G401 (cell line): ENCODE measurements at regions not wholly inside any gene's neighbourhood (a gene's known extent, or its start where the extent isn't known, plus 50 kb on each side); places are given as distances from the start of the nearest gene placed in this dataset.

Experiments used
- DNase-seq: peaks from one replicate; pipeline ENCODE4 v3.0.0-alpha.2; 2015; ENCODE audit warnings: low spot score
- in situ Hi-C: cut with HindIII; loops from 2 replicates; pipeline ENCODE4 v1.10.0; 2016; ENCODE audit warnings: low sequenced_read_pairs, mixed read lengths

DNA sequence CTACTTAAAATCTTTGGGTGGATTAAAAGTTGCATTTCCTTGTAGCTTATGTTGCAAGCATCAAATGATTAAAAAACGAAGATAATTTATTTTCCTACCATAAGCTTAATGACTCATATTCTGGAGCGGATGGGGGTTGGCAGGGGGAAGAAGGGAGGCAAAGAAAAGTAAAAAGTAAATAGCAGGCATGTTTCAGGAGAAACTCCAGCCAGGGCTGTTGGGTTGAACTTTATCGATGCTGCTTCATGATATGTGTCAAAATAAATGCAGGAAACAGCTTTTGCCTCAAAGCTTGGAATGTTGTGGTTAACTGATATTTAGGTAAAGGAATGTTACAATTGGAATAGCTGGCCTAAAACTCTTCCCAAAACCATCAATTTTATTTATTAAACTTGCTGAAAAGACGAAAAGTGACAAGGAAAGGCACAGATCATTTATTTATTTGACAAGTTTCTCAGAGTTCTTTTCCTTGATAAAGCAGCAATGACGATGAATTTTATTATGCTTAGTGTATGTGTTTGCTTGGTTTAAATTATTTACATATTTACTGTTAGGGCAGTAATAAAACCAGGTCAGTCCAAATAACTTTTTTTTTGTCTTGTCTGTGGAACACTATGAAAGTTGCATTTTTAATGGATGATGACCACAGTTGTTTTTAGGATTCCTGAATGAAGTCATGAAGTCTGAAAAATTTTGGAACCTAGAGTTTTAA lies 177.9 kb downstream of the PCSK1 start:
- no peak for DNase-seq
- in situ Hi-C loops = no loop called here

DNA sequence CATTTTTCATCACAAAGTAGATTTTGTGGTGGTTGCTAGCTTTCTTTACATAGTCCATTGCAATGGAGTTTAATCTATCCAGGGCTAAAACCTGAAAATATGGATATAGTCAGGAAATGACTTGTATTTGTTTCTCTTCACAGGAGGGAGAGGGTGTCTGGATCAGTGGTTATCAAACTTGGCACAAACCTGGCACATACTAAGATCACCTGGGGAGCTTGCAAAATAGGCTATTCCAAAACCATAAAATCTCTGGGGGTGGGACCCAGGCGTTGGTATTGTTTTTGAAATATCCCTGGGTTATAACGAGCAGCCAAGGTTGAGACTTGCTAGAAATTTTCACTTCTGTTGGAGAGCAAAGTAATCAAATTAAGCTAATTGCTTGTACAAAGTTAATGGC lies 179.9 kb downstream of the PCSK1 start:
- DNase-seq = no peak
- in situ Hi-C loops = no loop called here

- DNase-seq = no peak
- in situ Hi-C loops = no loop called here
These were observed 180.5 kb downstream of the PCSK1 start for GRCh38 chr5:96252596-96252995.

DNA sequence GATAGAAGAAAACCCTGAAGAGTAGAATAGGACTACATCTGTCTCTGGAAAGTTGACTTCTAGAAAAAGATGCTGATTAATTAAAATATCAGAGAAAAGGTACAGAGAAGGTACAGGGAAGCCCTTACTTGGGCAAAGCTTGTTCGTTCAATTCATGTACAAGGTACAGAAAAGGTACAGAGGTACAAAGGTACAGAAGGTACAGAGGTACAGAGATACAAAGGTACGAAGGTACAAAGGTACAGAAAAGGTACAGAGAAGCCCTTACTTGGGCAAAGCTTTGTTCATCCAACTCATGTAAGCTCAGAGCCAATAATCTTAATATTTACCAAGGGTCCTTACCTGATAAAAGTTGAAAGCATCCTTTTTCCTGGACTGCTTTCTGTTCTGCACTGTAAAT lies 182.3 kb downstream of the PCSK1 start:
- DNase-seq = no peak
- in situ Hi-C loops = no loop called here

DNA sequence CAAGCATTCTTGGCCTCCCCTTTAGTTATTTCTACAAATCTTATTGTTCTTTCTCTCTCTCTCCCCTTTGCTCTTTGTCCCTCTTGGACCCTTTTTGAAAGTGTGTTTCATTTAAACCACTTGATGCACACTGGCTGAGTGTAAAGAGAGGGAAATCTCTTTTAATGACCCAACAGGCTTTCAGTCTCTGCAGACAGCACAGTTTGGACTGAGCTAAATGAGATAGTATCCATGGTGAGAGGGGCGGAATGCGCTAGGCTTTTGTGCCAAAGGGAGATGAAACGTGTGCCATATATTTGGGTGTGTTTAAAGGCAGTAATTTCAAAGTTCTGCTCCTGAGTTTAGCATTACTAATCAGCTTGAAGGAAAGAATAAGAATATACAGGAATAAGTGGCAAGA lies 184.9 kb downstream of the PCSK1 start:
- DNase-seq = no peak
- in situ Hi-C loops = no loop called here

- in situ Hi-C loops = no loop called here
- DNase-seq = no peak
These were observed 185.3 kb downstream of the PCSK1 start for GRCh38 chr5:96247708-96248107.

DNA sequence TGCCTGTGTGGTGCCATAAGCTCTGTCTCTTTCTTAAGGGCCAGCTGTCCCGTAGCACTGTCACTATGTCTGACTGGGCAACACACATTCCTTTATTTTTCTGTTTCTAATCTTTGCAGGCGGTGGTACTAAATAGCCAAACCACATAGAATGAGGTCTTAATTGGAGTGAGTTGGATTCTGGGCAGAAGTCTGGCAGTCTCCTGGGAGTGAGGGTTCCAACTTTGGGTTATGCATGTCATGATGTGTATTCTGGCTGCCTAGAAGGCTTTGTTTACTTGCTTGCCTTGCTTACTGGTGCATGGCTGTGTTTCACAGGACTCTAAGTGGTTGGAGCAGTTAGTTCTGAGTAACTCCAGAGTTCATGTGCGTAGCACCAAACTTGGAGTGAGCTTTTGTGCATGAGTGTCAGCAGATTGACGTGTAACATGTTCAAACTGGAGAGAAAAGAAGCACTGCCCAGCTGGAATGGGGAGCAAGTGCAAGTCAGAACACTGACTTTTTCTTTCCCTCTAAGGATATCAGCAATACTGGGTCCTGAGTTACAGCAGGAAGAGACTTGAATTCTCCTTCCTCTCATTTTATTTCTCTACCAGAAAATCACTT lies 185.8 kb downstream of the PCSK1 start:
- in situ Hi-C loops = no loop called here

GRCh38 chr5:96245140-96246091 lies 187.6 kb downstream of the PCSK1 start:
- DNase-seq = no peak
- in situ Hi-C loops = no loop called here

More for the DNA sequence above, 185.8 kb downstream of the PCSK1 start:
- DNase-seq = peak; percentile 3

DNA sequence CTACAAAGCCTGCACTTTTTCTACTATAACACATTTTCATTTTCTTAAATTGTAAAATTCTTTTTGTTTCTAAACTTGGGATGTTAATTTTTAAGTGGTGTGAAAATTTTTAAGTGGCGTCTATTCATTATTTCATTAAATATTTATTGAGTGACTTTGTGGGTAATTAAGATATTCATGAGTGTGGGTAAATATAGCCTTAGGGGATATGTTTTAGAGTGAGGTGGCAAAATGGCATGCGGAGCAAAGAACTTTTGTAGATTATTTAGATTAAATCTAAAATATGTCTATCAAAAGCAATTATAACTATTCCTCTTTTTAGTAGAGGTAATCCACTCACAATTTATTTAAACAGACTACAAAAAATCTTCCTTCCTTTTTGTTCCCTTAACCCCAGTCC lies 188.4 kb downstream of the PCSK1 start:
- in situ Hi-C loops = no loop called here
- no peak for DNase-seq

GRCh38 chr5:96243862-96244261 lies 189.2 kb downstream of the PCSK1 start:
- in situ Hi-C loops = no loop called here
- DNase-seq = no peak

DNA sequence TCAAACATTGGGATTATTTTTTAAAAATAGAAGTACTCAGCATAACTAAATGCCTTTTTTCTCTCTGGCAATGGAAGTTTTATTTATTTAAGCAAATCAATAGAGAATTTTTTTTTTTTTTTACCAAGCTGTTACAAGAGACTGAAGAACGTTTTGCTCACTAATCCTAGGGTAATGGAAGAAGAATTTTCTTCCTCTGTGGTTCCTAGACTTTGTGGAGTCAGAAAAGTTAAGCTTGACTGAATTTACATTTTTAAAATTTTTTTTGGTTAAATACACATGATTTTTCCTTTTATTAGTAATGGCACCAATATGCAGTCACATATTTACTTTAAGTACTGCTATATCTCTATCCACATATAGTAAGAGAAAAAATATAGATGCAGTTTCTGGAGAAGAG lies 189.8 kb downstream of the PCSK1 start:
- DNase-seq = no peak
- in situ Hi-C loops = no loop called here

- in situ Hi-C loops = no loop called here
- DNase-seq = no peak
These were observed 190.5 kb downstream of the PCSK1 start for GRCh38 chr5:96242571-96242970.

GRCh38 chr5:96236831-96237230 lies 196.2 kb downstream of the PCSK1 start:
- in situ Hi-C loops = no loop called here
- no peak for DNase-seq

DNA sequence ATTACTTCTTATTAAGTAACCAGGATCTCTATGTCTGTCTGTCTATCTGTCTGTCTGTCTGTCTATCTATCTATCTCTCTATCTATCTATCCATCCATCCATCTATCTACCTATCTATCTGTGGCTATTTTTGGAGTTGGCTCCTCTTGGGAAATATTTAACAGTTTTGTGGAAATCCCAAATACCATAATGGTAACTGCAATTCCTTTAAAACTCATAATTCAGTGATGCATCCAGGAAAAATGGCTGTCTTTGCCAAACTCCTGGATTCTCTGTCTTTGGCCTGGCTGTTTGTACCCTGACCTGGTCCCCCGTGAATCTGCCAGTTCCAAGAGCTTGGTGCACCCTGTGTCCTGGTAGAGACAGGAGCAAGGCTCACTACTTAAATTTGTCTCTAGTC lies 197.0 kb downstream of the PCSK1 start:
- in situ Hi-C loops = no loop called here

GRCh38 chr5:96235008-96235910 lies 197.8 kb downstream of the PCSK1 start:
- in situ Hi-C loops = no loop called here

More for the DNA sequence above, 197.0 kb downstream of the PCSK1 start:
- no peak for DNase-seq

DNA sequence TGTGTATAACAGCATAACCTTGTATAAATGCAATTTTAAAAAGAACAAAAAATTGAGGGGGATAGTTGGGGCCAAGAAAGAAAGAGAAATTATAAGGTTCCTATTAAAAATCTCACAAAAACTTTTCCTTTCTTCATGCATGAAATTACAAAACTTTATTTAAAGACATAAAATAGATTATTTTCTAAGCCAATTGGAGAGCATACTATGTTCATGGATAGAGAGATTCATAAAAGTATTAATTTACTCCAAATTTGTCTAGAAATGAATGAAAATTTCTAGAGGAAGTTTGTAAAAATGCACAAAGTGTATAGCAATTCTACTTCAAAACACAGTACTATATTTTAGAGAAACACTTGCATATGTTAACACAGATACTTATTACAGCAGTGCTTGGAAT lies 200.4 kb downstream of the PCSK1 start:
- in situ Hi-C loops = no loop called here
- DNase-seq = no peak

More at GRCh38 chr5:96235008-96235910, 197.8 kb downstream of the PCSK1 start:
- no peak for DNase-seq

GRCh38 chr5:96229188-96229587 lies 203.9 kb downstream of the PCSK1 start:
- in situ Hi-C loops = no loop called here
- DNase-seq = no peak

GRCh38 chr5:96228408-96228807 lies 204.6 kb downstream of the PCSK1 start:
- no peak for DNase-seq
- in situ Hi-C loops = no loop called here

DNA sequence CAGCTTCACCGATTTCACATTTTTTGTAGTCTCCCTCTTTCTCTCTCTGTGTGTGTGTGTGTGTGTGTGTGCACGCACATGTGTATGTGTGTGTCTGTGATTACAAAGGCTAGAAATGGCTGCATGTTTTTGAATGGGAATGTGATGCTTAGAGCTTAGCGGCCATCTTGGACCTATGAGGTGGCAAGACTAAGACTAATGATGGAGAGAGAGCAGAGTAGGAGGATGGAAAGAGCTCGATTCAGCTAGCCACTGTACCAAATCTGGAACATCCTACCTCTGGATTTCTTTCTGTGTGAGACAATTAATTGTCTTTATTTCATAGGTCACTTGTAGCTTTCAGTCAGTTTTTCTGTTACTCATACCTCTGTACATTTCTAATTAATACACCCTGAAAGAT lies 205.1 kb downstream of the PCSK1 start:
- in situ Hi-C loops = no loop called here
- DNase-seq = no peak
